Transverse colon (tissue), 4 donors: ENCODE measurements at regions not wholly inside any gene's neighbourhood (a gene's known extent, or its start where the extent isn't known, plus 50 kb on each side); places are given as distances from the start of the nearest gene placed in this dataset.

Source experiments
- DNase-seq: peaks from one replicate; pipeline ENCODE4 v3.0.0-alpha.2; 2019
- H3K27ac ChIP-seq, 4 donors: fragments of 200-600 bp; sonication (generic); 2 replicates each; pipeline ENCODE4 v1.5.1; 2016 to 2018; ENCODE audit warnings: inconsistent platforms in 4 of 4
- H3K27me3 ChIP-seq: fragments of 200-600 bp; sonication (generic); 2 replicates; pipeline ENCODE4 v1.5.1; 2017; ENCODE audit warnings: inconsistent platforms
- H3K36me3 ChIP-seq, 4 donors: fragments of 200-600 bp; sonication (generic); 2 replicates each; pipeline ENCODE4 v1.5.1; 2017 to 2019; ENCODE audit warnings: inconsistent platforms in 4 of 4
- H3K4me1 ChIP-seq, 4 donors: fragments of 200-600 bp; sonication (generic); 2 replicates each; pipeline ENCODE4 v1.5.1; 2017 to 2020; ENCODE audit warnings: inconsistent platforms in 4 of 4
- H3K4me3 ChIP-seq, 4 donors: fragments of 200-600 bp; sonication (generic); 1 replicate in 1 of 4; 2 replicates in 3 of 4; pipeline versions ENCODE4 v1.5.1 to v1.6.1; 2017 to 2019; ENCODE audit warnings: inconsistent platforms in 4 of 4
- H3K9me3 ChIP-seq, 2 donors: fragments of 200-600 bp; sonication (generic); 2 replicates each; pipeline ENCODE4 v1.5.1; 2017 to 2019; ENCODE audit warnings: inconsistent platforms in 2 of 2
- CTCF ChIP-seq, 5 experiments: fragments of 200-600 bp in 3 of 5; fragments of 450-650 bp in 2 of 5; sonication (generic) in 3 of 5; IDR thresholded peaks; 1 replicate in 2 of 5; 2 replicates in 3 of 5; pipeline ENCODE4 v1.5.1; 2016 to 2017; ENCODE audit warnings: antibody characterized with exemption in 5 of 5, inconsistent platforms in 3 of 5, mild to moderate bottlenecking in 2 of 5, moderate library complexity in 1 of 5
- EP300 ChIP-seq: sonication (generic); formaldehyde crosslinking; IDR thresholded peaks from one replicate; pipeline ENCODE4 v1.6.1; 2017; ENCODE audit warnings: antibody characterized with exemption, low read depth
- POLR2A ChIP-seq: fragments of 450-650 bp; IDR thresholded peaks from one replicate; pipeline ENCODE4 v1.6.1; 2016; ENCODE audit warnings: antibody characterized with exemption, mild to moderate bottlenecking, moderate library complexity
- POLR2AphosphoS5 ChIP-seq, 3 donors: sonication (generic); formaldehyde crosslinking; IDR thresholded peaks; one replicate each; pipeline ENCODE4 v1.6.1; 2016; ENCODE audit warnings: antibody characterized with exemption in 3 of 3
- WGBS, 2 donors: methylation state at CpG; one replicate each; pipeline ENCODE4 v1.1.5; 2018; ENCODE audit warnings: low coverage in 1 of 2; 5-methylcytosine and 5-hydroxymethylcytosine counted together
- in situ Hi-C, 4 donors: fragments of 200-750 bp; cut with MboI; loops; one replicate each; pipeline versions ENCODE4 v1.15.0 to v1.15.1; 2017; ENCODE audit warnings: low sequenced_read_pairs in 3 of 4, low pct_ligation_motif_present in 1 of 4, low pct_unique_long_range_greater_than_20kb in 1 of 4
- intact Hi-C: fragments of 100-400 bp; cut with DNase I; formaldehyde crosslinking; loops from one replicate; pipeline ENCODE4 v1.15.1; 2023; ENCODE audit warnings: low total_unique reads

- Histone ChIP-seq H3K4me3 (no peak overlapping the region), H3K9me3 (no peaks in the 10 kb centered on the region), H3K4me1 (no peaks in the 10 kb centered on the region), H3K36me3 (no peaks in the 10 kb centered on the region), H3K27me3 (no peaks in the 10 kb centered on the region), H3K27ac (no peak overlapping the region)
- intact Hi-C loops: no loop called here
- DNase-seq: no peak
- in situ Hi-C loops: no loop called here
- TF ChIP-seq EP300 (no peak), POLR2A (no peak), CTCF (IDR thresholded peaks at IDR 0.05) (no peak), POLR2AphosphoS5 (IDR thresholded peaks at IDR 0.05) (no peak)
- 71 to 86% methylated on average over 1 of the region's 1 CpG for WGBS, 2 donors
Measured at GRCh38 chr3:148494451-148494850, 203.3 kb upstream of the AGTR1 start.

GRCh38 chr3:148500881-148501280 lies 196.8 kb upstream of the AGTR1 start:
- H3K4me3 ChIP-seq: no peak overlapping the region
- in situ Hi-C loops (no loop called here), intact Hi-C loops (no loop called here)
- no peaks in the 10 kb centered on the region for H3K4me1 ChIP-seq
- H3K27ac ChIP-seq: no peak overlapping the region
- H3K9me3 ChIP-seq: no peaks in the 10 kb centered on the region
- no peaks in the 10 kb centered on the region for H3K27me3 ChIP-seq
- H3K36me3 ChIP-seq: no peaks in the 10 kb centered on the region
- no peak for TF ChIP-seq EP300
- DNase-seq: no peak

- no peaks in the 10 kb centered on the region for H3K9me3 ChIP-seq
- H3K27me3 ChIP-seq: no peaks in the 10 kb centered on the region
- in situ Hi-C loops: no loop called here
- TF ChIP-seq POLR2AphosphoS5 (IDR thresholded peaks at IDR 0.05): no peak
- TF ChIP-seq CTCF (IDR thresholded peaks at IDR 0.05): no peak
- no peak for TF ChIP-seq EP300
- no peak for TF ChIP-seq POLR2A
- intact Hi-C loops: no loop called here
- no peak for DNase-seq
- no peaks in the 10 kb centered on the region for H3K4me1 ChIP-seq
- no peak overlapping the region for H3K27ac ChIP-seq
- H3K4me3 ChIP-seq: no peak overlapping the region
- H3K36me3 ChIP-seq: no peaks in the 10 kb centered on the region
Measured at GRCh38 chr3:148510116-148510515, 187.6 kb upstream of the AGTR1 start.

- no peaks in the 10 kb centered on the region for H3K9me3 ChIP-seq
- no peak overlapping the region for H3K27ac ChIP-seq
- H3K36me3 ChIP-seq: no peaks in the 10 kb centered on the region
- DNase-seq: no peak
- TF ChIP-seq EP300 (no peak), POLR2AphosphoS5 (IDR thresholded peaks at IDR 0.05) (no peak), CTCF (IDR thresholded peaks at IDR 0.05) (no peak), POLR2A (no peak)
- H3K27me3 ChIP-seq: no peaks in the 10 kb centered on the region
- in situ Hi-C loops: no loop called here
- H3K4me3 ChIP-seq: no peak overlapping the region
- intact Hi-C loops: no loop called here
- H3K4me1 ChIP-seq: no peaks in the 10 kb centered on the region
Measured at GRCh38 chr3:148510561-148510960, 187.1 kb upstream of the AGTR1 start.

- no peak for TF ChIP-seq POLR2AphosphoS5 (IDR thresholded peaks at IDR 0.05)
- TF ChIP-seq EP300: no peak
- TF ChIP-seq CTCF (IDR thresholded peaks at IDR 0.05): no peak
- no peak for TF ChIP-seq POLR2A
- H3K4me1 ChIP-seq: no peaks in the 10 kb centered on the region
- intact Hi-C loops: no loop called here
- H3K9me3 ChIP-seq: no peaks in the 10 kb centered on the region
- H3K27ac ChIP-seq: no peak overlapping the region
- H3K36me3 ChIP-seq: no peaks in the 10 kb centered on the region
- H3K4me3 ChIP-seq: no peak overlapping the region
- no peaks in the 10 kb centered on the region for H3K27me3 ChIP-seq
- in situ Hi-C loops: no loop called here
- no peak for DNase-seq
Measured at GRCh38 chr3:148512648-148513047, 185.1 kb upstream of the AGTR1 start.
